ENCODE measurements at regions not wholly inside any gene's neighbourhood (a gene's known extent, or its start where the extent isn't known, plus 50 kb on each side); places are given as distances from the start of the nearest gene placed in this dataset.

GRCh38 chr12:25424211-25424731 is 128.8 kb downstream of the LMNTD1 start:
- Histone ChIP-seq H3K4me3 (no peak overlapping the region), H3K36me3 (no peaks in the 10 kb centered on the region), H3K27ac (no peak overlapping the region), H3K9me3 (replicated peaks) (no peaks in the 10 kb centered on the region), H3K4me1 (replicated peaks) (peaks cover 9% of the 10 kb centered on the region; the same call in 1 of the 2 replicates), H3K27me3 (replicated peaks) (no peaks in the 10 kb centered on the region)
- no peak for DNase-seq (ENCODE audit: low read depth in 1 of 2, low spot score in 2 of 2)

- no peak for DNase-seq (ENCODE audit: low read depth in 1 of 2, low spot score in 2 of 2)
- H3K36me3 ChIP-seq = no peaks in the 10 kb centered on the region
- H3K27me3 ChIP-seq (replicated peaks) = no peaks in the 10 kb centered on the region
- no peak overlapping the region for H3K27ac ChIP-seq
- peaks cover 9% of the 10 kb centered on the region; the same call in 1 of the 2 replicates for H3K4me1 ChIP-seq (replicated peaks)
- no peak overlapping the region for H3K4me3 ChIP-seq
- H3K9me3 ChIP-seq (replicated peaks) = no peaks in the 10 kb centered on the region
These were observed 129.6 kb downstream of the LMNTD1 start for GRCh38 chr12:25423355-25424050.

- no peak overlapping the region for H3K27ac ChIP-seq
- H3K4me3 ChIP-seq = no peak overlapping the region
- no peak for DNase-seq (ENCODE audit: low read depth in 1 of 2, low spot score in 2 of 2)
- peaks cover 4% of the 10 kb centered on the region; the same call in 1 of the 2 replicates for H3K4me1 ChIP-seq (replicated peaks)
- H3K27me3 ChIP-seq (replicated peaks) = no peaks in the 10 kb centered on the region
- no peaks in the 10 kb centered on the region for H3K9me3 ChIP-seq (replicated peaks)
- no peaks in the 10 kb centered on the region for H3K36me3 ChIP-seq
These were observed 130.8 kb downstream of the LMNTD1 start for GRCh38 chr12:25422241-25422640.

GRCh38 chr12:25421651-25422167 is 131.4 kb downstream of the LMNTD1 start:
- H3K9me3 ChIP-seq (replicated peaks) = no peaks in the 10 kb centered on the region
- H3K4me3 ChIP-seq = no peak overlapping the region
- H3K36me3 ChIP-seq = no peaks in the 10 kb centered on the region
- DNase-seq (ENCODE audit: low read depth in 1 of 2, low spot score in 2 of 2) = no peak
- no peaks in the 10 kb centered on the region for H3K27me3 ChIP-seq (replicated peaks)
- no peaks in the 10 kb centered on the region for H3K4me1 ChIP-seq (replicated peaks)
- H3K27ac ChIP-seq = no peak overlapping the region

GRCh38 chr12:25420116-25420515 is 133.0 kb downstream of the LMNTD1 start:
- H3K27ac ChIP-seq = no peak overlapping the region
- no peaks in the 10 kb centered on the region for H3K4me1 ChIP-seq (replicated peaks)
- no peaks in the 10 kb centered on the region for H3K27me3 ChIP-seq (replicated peaks)
- H3K36me3 ChIP-seq = no peaks in the 10 kb centered on the region
- H3K9me3 ChIP-seq (replicated peaks) = no peaks in the 10 kb centered on the region
- no peak for DNase-seq (ENCODE audit: low read depth in 1 of 2, low spot score in 2 of 2)
- no peak overlapping the region for H3K4me3 ChIP-seq

GRCh38 chr12:25419595-25419994 is 133.5 kb downstream of the LMNTD1 start:
- H3K27ac ChIP-seq = no peak overlapping the region
- no peak for DNase-seq (ENCODE audit: low read depth in 1 of 2, low spot score in 2 of 2)

GRCh38 chr12:25417071-25417470 is 136.0 kb downstream of the LMNTD1 start:
- H3K27ac ChIP-seq = no peak overlapping the region
- no peak overlapping the region for H3K4me3 ChIP-seq
- no peaks in the 10 kb centered on the region for H3K36me3 ChIP-seq
- no peaks in the 10 kb centered on the region for H3K9me3 ChIP-seq (replicated peaks)
- DNase-seq (ENCODE audit: low read depth in 1 of 2, low spot score in 2 of 2) = no peak
- no peaks in the 10 kb centered on the region for H3K4me1 ChIP-seq (replicated peaks)
- no peaks in the 10 kb centered on the region for H3K27me3 ChIP-seq (replicated peaks)

More at GRCh38 chr12:25419595-25419994, 133.5 kb downstream of the LMNTD1 start:
- H3K27me3 ChIP-seq (replicated peaks) = no peaks in the 10 kb centered on the region
- no peak overlapping the region for H3K4me3 ChIP-seq
- no peaks in the 10 kb centered on the region for H3K36me3 ChIP-seq
- no peaks in the 10 kb centered on the region for H3K4me1 ChIP-seq (replicated peaks)
- no peaks in the 10 kb centered on the region for H3K9me3 ChIP-seq (replicated peaks)

GRCh38 chr12:25416516-25416915 is 136.6 kb downstream of the LMNTD1 start:
- Histone ChIP-seq H3K27ac (no peak overlapping the region), H3K4me1 (replicated peaks) (no peaks in the 10 kb centered on the region), H3K27me3 (replicated peaks) (no peaks in the 10 kb centered on the region), H3K9me3 (replicated peaks) (no peaks in the 10 kb centered on the region), H3K4me3 (no peak overlapping the region), H3K36me3 (no peaks in the 10 kb centered on the region)
- no peak for DNase-seq (ENCODE audit: low read depth in 1 of 2, low spot score in 2 of 2)

- Histone ChIP-seq H3K27ac (no peak overlapping the region), H3K36me3 (no peaks in the 10 kb centered on the region), H3K27me3 (replicated peaks) (no peaks in the 10 kb centered on the region), H3K9me3 (replicated peaks) (no peaks in the 10 kb centered on the region), H3K4me1 (replicated peaks) (no peaks in the 10 kb centered on the region), H3K4me3 (no peak overlapping the region)
- DNase-seq (ENCODE audit: low read depth in 1 of 2, low spot score in 2 of 2) = no peak
These were observed 138.1 kb downstream of the LMNTD1 start for GRCh38 chr12:25415004-25415403.

GRCh38 chr12:25412735-25413134 is 140.3 kb downstream of the LMNTD1 start:
- H3K36me3 ChIP-seq = no peaks in the 10 kb centered on the region
- no peaks in the 10 kb centered on the region for H3K4me1 ChIP-seq (replicated peaks)
- DNase-seq (ENCODE audit: low read depth in 1 of 2, low spot score in 2 of 2) = no peak
- H3K27ac ChIP-seq = no peak overlapping the region
- no peak overlapping the region for H3K4me3 ChIP-seq
- H3K9me3 ChIP-seq (replicated peaks) = no peaks in the 10 kb centered on the region
- H3K27me3 ChIP-seq (replicated peaks) = no peaks in the 10 kb centered on the region

GRCh38 chr12:25404955-25405354 is 148.1 kb downstream of the LMNTD1 start:
- Histone ChIP-seq H3K4me1 (replicated peaks) (no peaks in the 10 kb centered on the region), H3K27me3 (replicated peaks) (no peaks in the 10 kb centered on the region), H3K9me3 (replicated peaks) (no peaks in the 10 kb centered on the region), H3K36me3 (no peaks in the 10 kb centered on the region), H3K27ac (no peak overlapping the region), H3K4me3 (no peak overlapping the region)
- DNase-seq (ENCODE audit: low read depth in 1 of 2, low spot score in 2 of 2) = no peak

- Histone ChIP-seq H3K36me3 (no peaks in the 10 kb centered on the region), H3K4me1 (replicated peaks) (no peaks in the 10 kb centered on the region), H3K4me3 (no peak overlapping the region), H3K27ac (no peak overlapping the region), H3K9me3 (replicated peaks) (no peaks in the 10 kb centered on the region), H3K27me3 (replicated peaks) (no peaks in the 10 kb centered on the region)
- DNase-seq (ENCODE audit: low read depth in 1 of 2, low spot score in 2 of 2) = no peak
These were observed 151.0 kb upstream of the KRAS start for GRCh38 chr12:25401547-25402345.

GRCh38 chr12:25397001-25397400 is 146.3 kb upstream of the KRAS start:
- no peaks in the 10 kb centered on the region for H3K27me3 ChIP-seq (replicated peaks)
- no peak overlapping the region for H3K27ac ChIP-seq
- no peaks in the 10 kb centered on the region for H3K9me3 ChIP-seq (replicated peaks)
- no peak for DNase-seq (ENCODE audit: low read depth in 1 of 2, low spot score in 2 of 2)
- H3K36me3 ChIP-seq = no peaks in the 10 kb centered on the region
- no peak overlapping the region for H3K4me3 ChIP-seq
- H3K4me1 ChIP-seq (replicated peaks) = no peaks in the 10 kb centered on the region

GRCh38 chr12:25395227-25395626 is 144.5 kb upstream of the KRAS start:
- DNase-seq (ENCODE audit: low read depth in 1 of 2, low spot score in 2 of 2) = no peak
- Histone ChIP-seq H3K36me3 (no peaks in the 10 kb centered on the region), H3K27me3 (replicated peaks) (no peaks in the 10 kb centered on the region), H3K4me1 (replicated peaks) (no peaks in the 10 kb centered on the region), H3K9me3 (replicated peaks) (no peaks in the 10 kb centered on the region), H3K4me3 (no peak overlapping the region), H3K27ac (no peak overlapping the region)

Measured in SJSA1 (cell line).